ENCODE measurements at regions not wholly inside any gene's neighbourhood (a gene's known extent, or its start where the extent isn't known, plus 50 kb on each side); places are given as distances from the start of the nearest gene placed in this dataset.
A peak's percentile ranks its signal among the peaks of the same experiment; 100 is the strongest.

GRCh38 chr1:219505886-219506285 is 107.0 kb downstream of the ZC3H11B start:
- Histone ChIP-seq H3K9ac (ENCODE audit: low read length) (no peak overlapping the region), H2BK15ac (ENCODE audit: low read depth, poor library complexity, severe bottlenecking) (no peak overlapping the region)
- WGBS: 11% methylated on average over 2 of the region's 3 CpGs

GRCh38 chr1:219503604-219504003 is 109.3 kb downstream of the ZC3H11B start:
- Histone ChIP-seq H3K79me1 (replicated peaks; ENCODE audit: low read length, poor library complexity, severe bottlenecking) (no peaks in the 10 kb centered on the region), H4K91ac (ENCODE audit: low read length) (no peak overlapping the region), H3K27me3 (ENCODE audit: control insufficient read depth in 1 of 2, insufficient read depth in 1 of 2, low read length in 2 of 2) (no peaks in the 10 kb centered on the region), H2AK5ac (ENCODE audit: low read length, severe bottlenecking) (no peak overlapping the region), H2AFZ (ENCODE audit: low read depth, low read length) (no peak overlapping the region), H3K23ac (ENCODE audit: low read length in 2 of 2) (no peak overlapping the region), H3K9me3 (ENCODE audit: control insufficient read depth, low read length) (no peaks in the 10 kb centered on the region), H3K4me3 (ENCODE audit: insufficient read depth in 1 of 2, low read depth in 1 of 2, low read length in 2 of 2) (no peak overlapping the region), H3K9ac (ENCODE audit: low read length) (peak overlapping the region; percentile 37), H2BK5ac (ENCODE audit: low read depth, low read length, poor library complexity, severe bottlenecking) (no peak overlapping the region), H4K8ac (ENCODE audit: low read length) (no peak overlapping the region), H2BK12ac (ENCODE audit: low read length in 2 of 2) (no peak overlapping the region), H3K18ac (ENCODE audit: low read depth in 1 of 2, low read length in 2 of 2) (no peak overlapping the region), H2BK120ac (ENCODE audit: low read depth, low read length) (no peak overlapping the region), H3K4me2 (ENCODE audit: low read length, poor library complexity, severe bottlenecking) (no peak overlapping the region), H3K4me1 (ENCODE audit: control insufficient read depth, insufficient read depth, low read depth, low read length) (peaks cover 4% of the 10 kb centered on the region), H2BK15ac (ENCODE audit: low read depth, poor library complexity, severe bottlenecking) (no peak overlapping the region), H3K14ac (ENCODE audit: low read length in 2 of 2) (no peak overlapping the region), H3K27ac (ENCODE audit: low read length, poor library complexity, severe bottlenecking) (no peak overlapping the region), H3K36me3 (ENCODE audit: control insufficient read depth in 1 of 2, insufficient read depth in 2 of 2, low read depth in 1 of 2, low read length in 2 of 2) (no peaks in the 10 kb centered on the region), H3K4ac (ENCODE audit: low read depth in 1 of 2, low read length in 2 of 2) (no peak overlapping the region)
- no peak for DNase-seq
- WGBS: 94% methylated on average over 4 of the region's 4 CpGs

More at GRCh38 chr1:219505886-219506285, 107.0 kb downstream of the ZC3H11B start:
- Histone ChIP-seq H3K79me1 (replicated peaks; ENCODE audit: low read length, poor library complexity, severe bottlenecking) (no peaks in the 10 kb centered on the region), H3K23ac (ENCODE audit: low read length in 2 of 2) (no peak overlapping the region), H3K4me1 (ENCODE audit: control insufficient read depth, insufficient read depth, low read depth, low read length) (peaks cover 4% of the 10 kb centered on the region), H3K9me3 (ENCODE audit: control insufficient read depth, low read length) (no peaks in the 10 kb centered on the region), H3K14ac (ENCODE audit: low read length in 2 of 2) (no peak overlapping the region), H3K18ac (ENCODE audit: low read depth in 1 of 2, low read length in 2 of 2) (peak overlapping the region in 1 of 2 experiments; percentile 72), H2BK12ac (ENCODE audit: low read length in 2 of 2) (no peak overlapping the region), H4K8ac (ENCODE audit: low read length) (no peak overlapping the region), H2BK5ac (ENCODE audit: low read depth, low read length, poor library complexity, severe bottlenecking) (no peak overlapping the region), H3K27ac (ENCODE audit: low read length, poor library complexity, severe bottlenecking) (peak overlapping the region; percentile 74), H2BK120ac (ENCODE audit: low read depth, low read length) (no peak overlapping the region), H3K4me2 (ENCODE audit: low read length, poor library complexity, severe bottlenecking) (no peak overlapping the region), H3K4me3 (ENCODE audit: insufficient read depth in 1 of 2, low read depth in 1 of 2, low read length in 2 of 2) (no peak overlapping the region), H4K91ac (ENCODE audit: low read length) (no peak overlapping the region), H3K27me3 (ENCODE audit: control insufficient read depth in 1 of 2, insufficient read depth in 1 of 2, low read length in 2 of 2) (no peaks in the 10 kb centered on the region), H3K36me3 (ENCODE audit: control insufficient read depth in 1 of 2, insufficient read depth in 2 of 2, low read depth in 1 of 2, low read length in 2 of 2) (no peaks in the 10 kb centered on the region), H2AK5ac (ENCODE audit: low read length, severe bottlenecking) (no peak overlapping the region), H2AFZ (ENCODE audit: low read depth, low read length) (no peak overlapping the region), H3K4ac (ENCODE audit: low read depth in 1 of 2, low read length in 2 of 2) (no peak overlapping the region)
- DNase-seq: peak; percentile 76

GRCh38 chr1:219500327-219500897 is 112.5 kb downstream of the ZC3H11B start:
- Histone ChIP-seq H3K4me3 (ENCODE audit: insufficient read depth in 1 of 2, low read depth in 1 of 2, low read length in 2 of 2) (no peak overlapping the region), H3K9me3 (ENCODE audit: control insufficient read depth, low read length) (no peaks in the 10 kb centered on the region), H3K18ac (ENCODE audit: low read depth in 1 of 2, low read length in 2 of 2) (no peak overlapping the region), H3K4ac (ENCODE audit: low read depth in 1 of 2, low read length in 2 of 2) (no peak overlapping the region), H3K14ac (ENCODE audit: low read length in 2 of 2) (no peak overlapping the region), H3K36me3 (ENCODE audit: control insufficient read depth in 1 of 2, insufficient read depth in 2 of 2, low read depth in 1 of 2, low read length in 2 of 2) (no peaks in the 10 kb centered on the region), H2BK5ac (ENCODE audit: low read depth, low read length, poor library complexity, severe bottlenecking) (no peak overlapping the region), H3K27me3 (ENCODE audit: control insufficient read depth in 1 of 2, insufficient read depth in 1 of 2, low read length in 2 of 2) (no peaks in the 10 kb centered on the region), H2AFZ (ENCODE audit: low read depth, low read length) (no peak overlapping the region), H4K91ac (ENCODE audit: low read length) (no peak overlapping the region), H2BK120ac (ENCODE audit: low read depth, low read length) (no peak overlapping the region), H3K9ac (ENCODE audit: low read length) (peak overlapping the region; percentile 6), H2BK12ac (ENCODE audit: low read length in 2 of 2) (no peak overlapping the region), H3K23ac (ENCODE audit: low read length in 2 of 2) (no peak overlapping the region), H3K27ac (ENCODE audit: low read length, poor library complexity, severe bottlenecking) (no peak overlapping the region), H3K4me1 (ENCODE audit: control insufficient read depth, insufficient read depth, low read depth, low read length) (no peaks in the 10 kb centered on the region), H2BK15ac (ENCODE audit: low read depth, poor library complexity, severe bottlenecking) (no peak overlapping the region), H3K4me2 (ENCODE audit: low read length, poor library complexity, severe bottlenecking) (no peak overlapping the region), H4K8ac (ENCODE audit: low read length) (no peak overlapping the region), H3K79me1 (replicated peaks; ENCODE audit: low read length, poor library complexity, severe bottlenecking) (no peaks in the 10 kb centered on the region), H2AK5ac (ENCODE audit: low read length, severe bottlenecking) (no peak overlapping the region)
- DNase-seq: no peak
- 97% methylated on average over 6 of the region's 6 CpGs for WGBS

GRCh38 chr1:219498666-219499065 is 114.2 kb downstream of the ZC3H11B start:
- Histone ChIP-seq H4K91ac (ENCODE audit: low read length) (no peak overlapping the region), H3K79me1 (replicated peaks; ENCODE audit: low read length, poor library complexity, severe bottlenecking) (no peaks in the 10 kb centered on the region), H2BK15ac (ENCODE audit: low read depth, poor library complexity, severe bottlenecking) (no peak overlapping the region), H3K27me3 (ENCODE audit: control insufficient read depth in 1 of 2, insufficient read depth in 1 of 2, low read length in 2 of 2) (no peaks in the 10 kb centered on the region), H4K8ac (ENCODE audit: low read length) (no peak overlapping the region), H3K23ac (ENCODE audit: low read length in 2 of 2) (no peak overlapping the region), H3K4me2 (ENCODE audit: low read length, poor library complexity, severe bottlenecking) (no peak overlapping the region), H2BK120ac (ENCODE audit: low read depth, low read length) (no peak overlapping the region), H2BK12ac (ENCODE audit: low read length in 2 of 2) (no peak overlapping the region), H3K14ac (ENCODE audit: low read length in 2 of 2) (no peak overlapping the region), H3K36me3 (ENCODE audit: control insufficient read depth in 1 of 2, insufficient read depth in 2 of 2, low read depth in 1 of 2, low read length in 2 of 2) (no peaks in the 10 kb centered on the region), H3K4me1 (ENCODE audit: control insufficient read depth, insufficient read depth, low read depth, low read length) (no peaks in the 10 kb centered on the region), H2AFZ (ENCODE audit: low read depth, low read length) (no peak overlapping the region), H2BK5ac (ENCODE audit: low read depth, low read length, poor library complexity, severe bottlenecking) (no peak overlapping the region), H3K9me3 (ENCODE audit: control insufficient read depth, low read length) (no peaks in the 10 kb centered on the region), H3K9ac (ENCODE audit: low read length) (peak overlapping the region; percentile 39), H3K4me3 (ENCODE audit: insufficient read depth in 1 of 2, low read depth in 1 of 2, low read length in 2 of 2) (no peak overlapping the region), H3K4ac (ENCODE audit: low read depth in 1 of 2, low read length in 2 of 2) (no peak overlapping the region), H3K18ac (ENCODE audit: low read depth in 1 of 2, low read length in 2 of 2) (no peak overlapping the region), H3K27ac (ENCODE audit: low read length, poor library complexity, severe bottlenecking) (no peak overlapping the region), H2AK5ac (ENCODE audit: low read length, severe bottlenecking) (no peak overlapping the region)
- no peak for DNase-seq
- 79% methylated on average over 1 of the region's 1 CpG for WGBS

Data from mesenchymal stem cell (in vitro differentiated cells and primary cell).